ENCODE measurements at regions not wholly inside any gene's neighbourhood (a gene's known extent, or its start where the extent isn't known, plus 50 kb on each side); places are given as distances from the start of the nearest gene placed in this dataset.

GRCh38 chr13:30022796-30023195 lies 172.4 kb upstream of the UBL3 start:
- Histone ChIP-seq H3K9ac (ENCODE audit: low read depth in 1 of 2, low read length in 2 of 2) (no peak overlapping the region), H3K36me3 (ENCODE audit: control insufficient read depth in 4 of 4, insufficient read depth in 3 of 4, low read depth in 1 of 4, low read length in 3 of 4) (no peaks in the 10 kb centered on the region), H3K9me3 (ENCODE audit: control insufficient read depth in 4 of 4, low read length in 3 of 4) (no peaks in the 10 kb centered on the region), H3K27ac (ENCODE audit: low read depth in 1 of 2, low read length in 2 of 2) (no peak overlapping the region), H3K27me3 (ENCODE audit: control insufficient read depth in 4 of 4, insufficient read depth in 4 of 4, low read length in 3 of 4) (no peaks in the 10 kb centered on the region), H3K4me3 (ENCODE audit: low read depth in 1 of 3, low read length in 3 of 3) (no peak overlapping the region), H3K4me1 (ENCODE audit: control insufficient read depth in 4 of 4, insufficient read depth in 4 of 4, low read length in 3 of 4) (no peaks in the 10 kb centered on the region)
- 84% methylated on average over 2 of the region's 2 CpGs for WGBS
- DNase-seq (ENCODE audit: low spot score): no peak
- TF ChIP-seq RXRA (IDR thresholded peaks at IDR 0.05) (no peak), RAD21 (IDR thresholded peaks at IDR 0.05) (no peak)

- Histone ChIP-seq H3K27me3 (ENCODE audit: control insufficient read depth in 4 of 4, insufficient read depth in 4 of 4, low read length in 3 of 4) (no peaks in the 10 kb centered on the region), H3K36me3 (ENCODE audit: control insufficient read depth in 4 of 4, insufficient read depth in 3 of 4, low read depth in 1 of 4, low read length in 3 of 4) (no peaks in the 10 kb centered on the region), H3K4me1 (ENCODE audit: control insufficient read depth in 4 of 4, insufficient read depth in 4 of 4, low read length in 3 of 4) (no peaks in the 10 kb centered on the region), H3K4me3 (ENCODE audit: low read depth in 1 of 3, low read length in 3 of 3) (no peak overlapping the region), H3K9me3 (ENCODE audit: control insufficient read depth in 4 of 4, low read length in 3 of 4) (no peaks in the 10 kb centered on the region), H3K27ac (ENCODE audit: low read depth in 1 of 2, low read length in 2 of 2) (no peak overlapping the region), H3K9ac (ENCODE audit: low read depth in 1 of 2, low read length in 2 of 2) (no peak overlapping the region)
- WGBS: 92% methylated on average over 10 of the region's 10 CpGs
- DNase-seq (ENCODE audit: low spot score): no peak
- TF ChIP-seq JUND (IDR thresholded peaks at IDR 0.05) (no peak), RXRA (IDR thresholded peaks at IDR 0.05) (no peak), FOXA1 (IDR thresholded peaks at IDR 0.05) (no peak), MAX (IDR thresholded peaks at IDR 0.05) (no peak), HNF4G (IDR thresholded peaks at IDR 0.05) (no peak), FOXA2 (IDR thresholded peaks at IDR 0.05) (no peak), CTCF (IDR thresholded peaks at IDR 0.05; ENCODE audit: low read depth, low read length, missing input control) (no peak), EGR1 (IDR thresholded peaks at IDR 0.05; ENCODE audit: low read depth in 2 of 2) (no peak), ZBTB33 (IDR thresholded peaks at IDR 0.05) (no peak), RAD21 (IDR thresholded peaks at IDR 0.05) (no peak), HNF4A (conservative IDR thresholded peaks at IDR 0.05) (no peak), ATF3 (IDR thresholded peaks at IDR 0.05) (no peak), TAF1 (conservative IDR thresholded peaks at IDR 0.05) (no peak), GABPA (IDR thresholded peaks at IDR 0.05 in 1 of 2, conservative IDR thresholded peaks at IDR 0.05 in 1 of 2) (no peak), SP1 (IDR thresholded peaks at IDR 0.05) (no peak), YY1 (IDR thresholded peaks at IDR 0.05) (no peak), NR2F2 (IDR thresholded peaks at IDR 0.05) (no peak), REST (IDR thresholded peaks at IDR 0.05) (no peak)
Measured at GRCh38 chr13:30022256-30022655, 171.8 kb upstream of the UBL3 start.

Data from liver (tissue), 8 donors.